ENCODE measurements at regions not wholly inside any gene's neighbourhood (a gene's known extent, or its start where the extent isn't known, plus 50 kb on each side); places are given as distances from the start of the nearest gene placed in this dataset.
"Not testable (repeated sequence)": the region's sequence is repeated elsewhere in the genome, so short reads cannot be mapped to it uniquely, and the experiment has no call there.

- DNase-seq (ENCODE audit: low read depth in 2 of 2), result peak in 1 of 2 donors; percentile 1
- H3K4me3 ChIP-seq (replicated peaks in 1 of 2; ENCODE audit: low read depth in 2 of 2, low read length in 2 of 2), result no peak overlapping the region
- TF ChIP-seq CTCF (IDR thresholded peaks at IDR 0.05; ENCODE audit: low read depth, low read length), result peak; percentile 19
Observed at GRCh38 chr2:167331636-167332232, 443.5 kb downstream of the XIRP2 start.

- not testable (repeated sequence) for H3K4me3 ChIP-seq (replicated peaks in 1 of 2; ENCODE audit: low read depth in 2 of 2, low read length in 2 of 2); DNase-seq (ENCODE audit: low read depth in 2 of 2)
Observed at GRCh38 chr2:167328808-167329207, 440.5 kb downstream of the XIRP2 start.

- no peak for TF ChIP-seq CTCF (IDR thresholded peaks at IDR 0.05; ENCODE audit: low read depth, low read length)
- DNase-seq (ENCODE audit: low read depth in 2 of 2), result no peak
- H3K4me3 ChIP-seq (replicated peaks in 1 of 2; ENCODE audit: low read depth in 2 of 2, low read length in 2 of 2), result no peak overlapping the region
Observed at GRCh38 chr2:167322795-167323194, 434.5 kb downstream of the XIRP2 start.

GRCh38 chr2:167318581-167318980 lies 430.3 kb downstream of the XIRP2 start:
- DNase-seq (ENCODE audit: low read depth in 2 of 2), result no peak
- no peak for TF ChIP-seq CTCF (IDR thresholded peaks at IDR 0.05; ENCODE audit: low read depth, low read length)
- H3K4me3 ChIP-seq (replicated peaks in 1 of 2; ENCODE audit: low read depth in 2 of 2, low read length in 2 of 2), result no peak overlapping the region

- no peak for DNase-seq (ENCODE audit: low read depth in 2 of 2)
- H3K4me3 ChIP-seq (replicated peaks in 1 of 2; ENCODE audit: low read depth in 2 of 2, low read length in 2 of 2), result no peak overlapping the region
- TF ChIP-seq CTCF (IDR thresholded peaks at IDR 0.05; ENCODE audit: low read depth, low read length), result no peak
Observed at GRCh38 chr2:167310442-167310841, 422.2 kb downstream of the XIRP2 start.
